Mesendoderm (in vitro differentiated cells): ENCODE measurements at regions not wholly inside any gene's neighbourhood (a gene's known extent, or its start where the extent isn't known, plus 50 kb on each side); places are given as distances from the start of the nearest gene placed in this dataset.
A peak's percentile ranks its signal among the peaks of the same experiment; 100 is the strongest.

Experiments
- DNase-seq: peaks from one replicate; pipeline ENCODE4 v3.0.0; 2013
- H2AK5ac ChIP-seq: 2 replicates; pipeline ENCODE4 v1.6.1; 2013; ENCODE audit warnings: low read length, inconsistent platforms
- H2BK120ac ChIP-seq: 2 replicates; pipeline ENCODE4 v1.6.1; 2013; ENCODE audit warnings: low read depth, mild to moderate bottlenecking, low read length, moderate library complexity, mixed read lengths
- H2BK15ac ChIP-seq: replicated peaks from 2 replicates; pipeline ENCODE4 v1.6.1; 2013; ENCODE audit warnings: low read depth, mild to moderate bottlenecking, moderate library complexity
- H2BK5ac ChIP-seq: 2 replicates; pipeline ENCODE4 v1.6.1; 2013; ENCODE audit warnings: low read length, inconsistent platforms
- H3K18ac ChIP-seq: 2 replicates; pipeline ENCODE4 v1.6.1; 2013; ENCODE audit warnings: mild to moderate bottlenecking, low read length, mixed read lengths
- H3K23ac ChIP-seq: one replicate; pipeline ENCODE4 v1.6.1; 2013; ENCODE audit warnings: low read length
- H3K27ac ChIP-seq: 2 replicates; pipeline ENCODE4 v1.5.1; 2013; ENCODE audit warnings: low read depth, mild to moderate bottlenecking, inconsistent platforms, low read length, moderate library complexity
- H3K27me3 ChIP-seq: 2 replicates; pipeline ENCODE4 v1.6.1; 2013; ENCODE audit warnings: low read length, control low read depth, mild to moderate bottlenecking, inconsistent platforms; ENCODE audit not compliant: insufficient read depth, poor library complexity
- H3K36me3 ChIP-seq: 2 replicates; pipeline ENCODE4 v1.6.1; 2013; ENCODE audit warnings: low read length, inconsistent platforms; ENCODE audit not compliant: control insufficient read depth, insufficient read depth
- H3K4ac ChIP-seq: one replicate; pipeline ENCODE4 v1.6.1; 2013; ENCODE audit warnings: low read depth, mild to moderate bottlenecking, low read length, moderate library complexity
- H3K4me1 ChIP-seq: 2 replicates; pipeline ENCODE4 v1.6.1; 2013; ENCODE audit warnings: low read depth, low read length, inconsistent platforms; ENCODE audit not compliant: control insufficient read depth
- H3K4me2 ChIP-seq: 2 replicates; pipeline ENCODE4 v1.6.1; 2013; ENCODE audit warnings: low read length
- H3K4me3 ChIP-seq: 2 replicates; pipeline ENCODE4 v1.5.1; 2013; ENCODE audit warnings: mild to moderate bottlenecking, low read length
- H3K56ac ChIP-seq: one replicate; pipeline ENCODE4 v1.6.1; 2013; ENCODE audit warnings: low read length
- H3K79me1 ChIP-seq: 2 replicates; pipeline ENCODE4 v1.6.1; 2013; ENCODE audit warnings: low read length, inconsistent platforms
- H3K79me2 ChIP-seq: 2 replicates; pipeline ENCODE4 v1.6.1; 2013; ENCODE audit warnings: mild to moderate bottlenecking, low read length; ENCODE audit not compliant: control insufficient read depth, insufficient read depth
- H3K9ac ChIP-seq: 2 replicates; pipeline ENCODE4 v1.6.1; 2013; ENCODE audit warnings: low read length, inconsistent platforms
- H4K5ac ChIP-seq: one replicate; pipeline ENCODE4 v1.6.1; 2013; ENCODE audit warnings: low read length
- H4K8ac ChIP-seq: one replicate; pipeline ENCODE4 v1.6.1; 2013; ENCODE audit warnings: low read depth, mild to moderate bottlenecking, control low read depth, low read length, moderate library complexity
- WGBS: extraction: QIAGEN DNeasy Blood & Tissue Kit; methylation state at CpG from one replicate; pipeline ENCODE4 v1.1.7; 2013; ENCODE audit warnings: low lambda C conversion rate, missing lambda C conversion rate; ENCODE audit not compliant: insufficient coverage; ENCODE audit errors: extremely low coverage; 5-methylcytosine and 5-hydroxymethylcytosine counted together

DNA sequence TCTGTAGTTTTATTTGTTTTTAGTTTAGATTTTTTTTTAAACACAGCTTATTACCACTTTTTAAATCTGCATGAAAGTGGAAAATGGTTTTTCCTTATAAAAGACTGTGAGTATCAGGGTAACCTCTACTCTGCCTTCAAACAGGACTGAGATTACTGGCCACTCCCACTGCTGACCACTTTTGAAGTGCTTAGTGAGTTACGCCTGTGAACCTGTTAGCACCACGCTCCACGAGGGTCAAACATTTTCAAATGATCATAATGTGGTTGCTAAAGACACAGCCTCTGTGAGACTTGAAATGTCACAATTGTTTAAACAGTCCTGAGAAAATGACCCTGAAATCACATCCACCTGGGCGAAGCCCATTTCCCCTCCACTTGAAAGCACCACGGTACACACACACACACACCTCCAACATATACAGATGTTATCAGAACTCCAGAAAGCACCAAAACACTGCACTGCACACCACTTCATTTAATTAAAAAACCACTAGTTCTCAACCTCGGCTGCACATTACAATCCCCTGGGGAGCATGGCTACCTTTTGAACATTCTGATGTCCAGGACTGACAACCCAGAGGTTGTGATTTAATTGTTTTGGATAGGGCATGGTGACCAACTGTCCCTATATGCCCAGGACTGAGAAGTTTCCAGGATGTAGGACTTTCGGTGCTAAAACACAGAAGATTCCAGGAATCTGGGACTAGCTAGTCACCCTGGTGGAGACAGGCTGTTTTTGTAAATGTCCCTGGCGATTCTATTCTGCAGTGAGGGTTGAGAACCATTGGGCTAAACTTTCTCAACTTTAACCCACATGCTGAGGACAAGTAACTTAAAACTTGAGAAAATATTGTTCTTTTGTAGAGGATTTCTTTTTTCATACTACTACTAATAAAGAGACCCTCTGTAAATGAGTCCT lies 176.4 kb upstream of the MYLIP start:
- no peak overlapping the region for H3K27ac ChIP-seq
- no peak overlapping the region for H4K5ac ChIP-seq
- no peak overlapping the region for H3K4ac ChIP-seq
- H3K36me3 ChIP-seq, result no peaks in the 10 kb centered on the region
- no peak overlapping the region for H3K4me2 ChIP-seq
- no peaks in the 10 kb centered on the region for H3K79me2 ChIP-seq
- no peak overlapping the region for H2BK5ac ChIP-seq
- peak overlapping the region; percentile 7 for H4K8ac ChIP-seq
- peaks cover 2% of the 10 kb centered on the region for H3K4me1 ChIP-seq
- no peak overlapping the region for H3K23ac ChIP-seq
- no peak overlapping the region for H3K18ac ChIP-seq
- no peak overlapping the region for H3K4me3 ChIP-seq
- H3K79me1 ChIP-seq, result no peaks in the 10 kb centered on the region
- no peak overlapping the region for H2BK120ac ChIP-seq
- WGBS, result no CpG with 5 or more reads among the region's 8 CpGs
- no peak overlapping the region for H2AK5ac ChIP-seq
- no peak overlapping the region for H3K56ac ChIP-seq
- no peak for DNase-seq
- no peak overlapping the region for H3K9ac ChIP-seq
- no peak overlapping the region for H2BK15ac ChIP-seq
- no peaks in the 10 kb centered on the region for H3K27me3 ChIP-seq

- no peak overlapping the region for H3K4me2 ChIP-seq
- WGBS, result no CpG with 5 or more reads among the region's 3 CpGs
Measured at GRCh38 chr6:15950962-15951569, 177.8 kb upstream of the MYLIP start.

GRCh38 chr6:15949982-15950381 lies 178.9 kb upstream of the MYLIP start:
- Histone ChIP-seq H2BK120ac (no peak overlapping the region), H3K4ac (no peak overlapping the region), H3K4me3 (no peak overlapping the region), H3K4me2 (no peak overlapping the region), H3K79me1 (no peaks in the 10 kb centered on the region), H3K4me1 (peaks cover 2% of the 10 kb centered on the region), H3K18ac (no peak overlapping the region), H3K56ac (no peak overlapping the region), H4K8ac (no peak overlapping the region), H2BK15ac (no peak overlapping the region), H3K27ac (no peak overlapping the region), H3K23ac (no peak overlapping the region), H2BK5ac (no peak overlapping the region), H3K36me3 (no peaks in the 10 kb centered on the region), H2AK5ac (no peak overlapping the region), H3K27me3 (no peaks in the 10 kb centered on the region), H3K79me2 (no peaks in the 10 kb centered on the region), H4K5ac (no peak overlapping the region), H3K9ac (no peak overlapping the region)
- WGBS, result no CpG with 5 or more reads among the region's 1 CpG
- no peak for DNase-seq

More at GRCh38 chr6:15950962-15951569, 177.8 kb upstream of the MYLIP start:
- Histone ChIP-seq H4K8ac (no peak overlapping the region), H3K79me1 (no peaks in the 10 kb centered on the region), H3K4me1 (peaks cover 2% of the 10 kb centered on the region), H2BK15ac (no peak overlapping the region), H2AK5ac (no peak overlapping the region), H3K23ac (no peak overlapping the region), H2BK120ac (no peak overlapping the region), H3K27ac (no peak overlapping the region), H3K36me3 (no peaks in the 10 kb centered on the region), H3K79me2 (no peaks in the 10 kb centered on the region), H3K4ac (no peak overlapping the region), H4K5ac (no peak overlapping the region), H3K18ac (no peak overlapping the region), H3K9ac (no peak overlapping the region), H3K4me3 (no peak overlapping the region), H2BK5ac (no peak overlapping the region), H3K27me3 (no peaks in the 10 kb centered on the region), H3K56ac (no peak overlapping the region)
- no peak for DNase-seq

- H3K79me1 ChIP-seq, result no peaks in the 10 kb centered on the region
- H3K18ac ChIP-seq, result no peak overlapping the region
- H3K9ac ChIP-seq, result no peak overlapping the region
- H3K56ac ChIP-seq, result no peak overlapping the region
- DNase-seq, result peak; percentile 61
- no peak overlapping the region for H3K4me3 ChIP-seq
- H3K27me3 ChIP-seq, result no peaks in the 10 kb centered on the region
- peaks cover 2% of the 10 kb centered on the region for H3K4me1 ChIP-seq
- H3K4me2 ChIP-seq, result no peak overlapping the region
- H3K36me3 ChIP-seq, result no peaks in the 10 kb centered on the region
- H3K79me2 ChIP-seq, result no peaks in the 10 kb centered on the region
- no peak overlapping the region for H2BK120ac ChIP-seq
- no peak overlapping the region for H2BK15ac ChIP-seq
- no peak overlapping the region for H2AK5ac ChIP-seq
- no CpG with 5 or more reads among the region's 10 CpGs for WGBS
- no peak overlapping the region for H4K5ac ChIP-seq
- no peak overlapping the region for H2BK5ac ChIP-seq
- H3K27ac ChIP-seq, result no peak overlapping the region
- no peak overlapping the region for H3K4ac ChIP-seq
- no peak overlapping the region for H3K23ac ChIP-seq
- no peak overlapping the region for H4K8ac ChIP-seq
Measured at GRCh38 chr6:15948930-15949900, 179.7 kb upstream of the MYLIP start.

DNA sequence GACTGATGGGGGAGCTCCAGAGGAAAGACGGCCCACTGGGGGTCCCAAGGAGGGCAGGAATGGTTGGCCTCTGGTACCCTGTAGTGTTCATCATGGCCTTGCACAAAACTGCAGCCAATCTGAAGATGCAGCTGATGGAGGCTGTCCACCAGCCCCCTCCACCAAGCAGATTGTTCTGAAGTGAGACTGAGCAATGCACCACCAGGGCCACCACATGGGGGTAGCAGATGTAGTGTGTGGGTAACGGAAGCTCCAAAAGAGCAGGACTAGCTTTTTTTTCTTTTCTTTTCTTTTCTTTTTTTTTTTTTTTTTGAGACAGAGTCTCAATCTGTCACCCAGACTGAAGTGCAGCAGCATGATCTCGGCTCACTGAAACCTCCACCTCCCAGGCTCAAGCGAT lies 181.0 kb upstream of the MYLIP start:
- no peak overlapping the region for H3K9ac ChIP-seq
- WGBS, result no CpG with 5 or more reads among the region's 4 CpGs
- H3K36me3 ChIP-seq, result no peaks in the 10 kb centered on the region
- H3K79me2 ChIP-seq, result no peaks in the 10 kb centered on the region
- H3K27ac ChIP-seq, result no peak overlapping the region
- H2BK5ac ChIP-seq, result no peak overlapping the region
- H3K4me3 ChIP-seq, result no peak overlapping the region
- H2BK15ac ChIP-seq, result no peak overlapping the region
- no peak overlapping the region for H3K56ac ChIP-seq
- H3K23ac ChIP-seq, result no peak overlapping the region
- no peak overlapping the region for H3K18ac ChIP-seq
- no peak overlapping the region for H2BK120ac ChIP-seq
- H3K4me2 ChIP-seq, result no peak overlapping the region
- no peak overlapping the region for H3K4ac ChIP-seq
- H4K8ac ChIP-seq, result no peak overlapping the region
- no peak overlapping the region for H4K5ac ChIP-seq
- no peak for DNase-seq
- no peak overlapping the region for H2AK5ac ChIP-seq
- no peaks in the 10 kb centered on the region for H3K79me1 ChIP-seq
- no peaks in the 10 kb centered on the region for H3K4me1 ChIP-seq
- no peaks in the 10 kb centered on the region for H3K27me3 ChIP-seq
